GM12878 (cell line): ENCODE measurements at regions not wholly inside any gene's neighbourhood (a gene's known extent, or its start where the extent isn't known, plus 50 kb on each side); places are given as distances from the start of the nearest gene placed in this dataset.

Experiments used
- ATAC-seq: fragments of 200-7000 bp; cut with Tn5 transposase; 3 replicates; pipeline ENCODE4 v1.9.1; 2020; ENCODE audit warnings: mild to moderate bottlenecking, moderate library complexity
- BruUV-seq: library from RNA; stranded (reverse); fragments of 400-500 nt; replicated peaks from 2 replicates; lab custom pipeline; 2021; lab: Mats Ljungman, UMichigan
- CTCF ChIA-PET: fragments of 300-600 bp; sonication (Branson Sonifier 250); formaldehyde crosslinking; extraction: SDS; loops from one replicate; lab custom pipeline; 2021; ENCODE audit warnings: inconsistent platforms; lab: Yijun Ruan, JAX
- POLR2A ChIA-PET: fragments of 350-600 bp; formaldehyde crosslinking; extraction: SDS; loops from one replicate; lab custom pipeline; 2021; ENCODE audit warnings: inconsistent platforms; lab: Charles Lee
- RAD21 ChIA-PET: fragments of 300-600 bp; sonication (Branson Sonifier 250); formaldehyde crosslinking; loops from one replicate; lab custom pipeline; 2023; ENCODE audit warnings: antibody characterized with exemption; ENCODE audit not compliant: unreplicated experiment; lab: Charles Lee
- SMC1A ChIA-PET: fragments of 300-600 bp; sonication (Branson Sonifier 250); formaldehyde crosslinking; loops from one replicate; lab custom pipeline; 2023; ENCODE audit not compliant: unreplicated experiment, uncharacterized antibody; lab: Charles Lee
- DNase-seq: peaks from one replicate; pipeline ENCODE4 v3.0.0-alpha.2; 2011; ENCODE audit warnings: low read depth, low spot score
- FAIRE-seq: peaks from 3 replicates; lab custom pipeline; 2011; peaks lifted over from hg19 to GRCh38; lab: Jason Lieb, UNC
- H2AFZ ChIP-seq: 2 replicates; pipeline ENCODE4 v1.6.0; 2011; ENCODE audit warnings: low read depth, low read length, control low read depth; ENCODE audit not compliant: control insufficient read depth
- H3K27ac ChIP-seq: 2 replicates; pipeline ENCODE4 v1.5.1; 2011; ENCODE audit warnings: control low read depth; ENCODE audit not compliant: control insufficient read depth, insufficient read depth
- H3K27me3 ChIP-seq, 2 experiments: replicated peaks in 1 of 2; 2 replicates each; pipeline versions ENCODE4 v1.6.0 to v1.6.1; 2011; ENCODE audit warnings: low read length in 1 of 2; ENCODE audit not compliant: control insufficient read depth in 2 of 2, insufficient read depth in 2 of 2
- H3K36me3 ChIP-seq, 2 experiments: 2 replicates each; pipeline ENCODE4 v1.5.1; 2011; ENCODE audit warnings: low read length in 1 of 2; ENCODE audit not compliant: control insufficient read depth in 2 of 2, insufficient read depth in 2 of 2
- H3K4me1 ChIP-seq: 2 replicates; pipeline ENCODE4 v1.6.1; 2011; ENCODE audit warnings: mild to moderate bottlenecking, low read length, moderate library complexity, mixed read lengths; ENCODE audit not compliant: control insufficient read depth, insufficient read depth
- H3K4me2 ChIP-seq: 2 replicates; pipeline ENCODE4 v1.6.0; 2011; ENCODE audit warnings: control low read depth; ENCODE audit not compliant: control insufficient read depth, insufficient read depth
- H3K4me3 ChIP-seq: fragments of 200-600 bp; sonication (generic); 2 replicates; pipeline ENCODE4 v1.5.1; 2016
- H3K79me2 ChIP-seq: 2 replicates; pipeline ENCODE4 v1.6.0; 2011; ENCODE audit warnings: low read length; ENCODE audit not compliant: control insufficient read depth, insufficient read depth
- H3K9ac ChIP-seq: 2 replicates; pipeline ENCODE4 v1.8.0; 2011; ENCODE audit warnings: low read length, control low read depth, mixed read lengths; ENCODE audit not compliant: control insufficient read depth, insufficient read depth
- H3K9me3 ChIP-seq: replicated peaks from 3 replicates; pipeline ENCODE4 v1.5.1; 2011; ENCODE audit warnings: mild to moderate bottlenecking, low read length; ENCODE audit not compliant: control insufficient read depth, insufficient read depth
- H4K20me1 ChIP-seq: 2 replicates; pipeline ENCODE4 v1.6.0; 2011; ENCODE audit not compliant: control insufficient read depth, insufficient read depth
- BRCA1 ChIP-seq: IDR thresholded peaks from 2 replicates; pipeline ENCODE4 v1.6.1; 2011; ENCODE audit warnings: low read depth, low read length, improper control_type of control experiment
- EGR1 ChIP-seq, 2 experiments: IDR thresholded peaks; 1 replicate in 1 of 2; 2 replicates in 1 of 2; pipeline ENCODE4 v1.6.1; 2011 to 2012; ENCODE audit warnings: low read depth in 2 of 2, low read length in 2 of 2, borderline replicate concordance in 1 of 2, mild to moderate bottlenecking in 1 of 2, moderate library complexity in 1 of 2
- PAX5 ChIP-seq: IDR thresholded peaks from 2 replicates; pipeline ENCODE4 v1.6.1; 2011; ENCODE audit warnings: low read depth, low read length, borderline replicate concordance
- RB1 ChIP-seq: fragments of 450-650 bp; formaldehyde crosslinking; IDR thresholded peaks from 2 replicates; pipeline ENCODE4 v1.6.1; 2017; ENCODE audit warnings: mild to moderate bottlenecking, borderline replicate concordance
- WGBS: methylation state at CpG from one replicate; pipeline ENCODE4 v1.1.6; 2016; ENCODE audit warnings: low lambda C conversion rate; ENCODE audit not compliant: insufficient replicate concordance, insufficient coverage; ENCODE audit errors: missing lambda C conversion rate; 5-methylcytosine and 5-hydroxymethylcytosine counted together
- in situ Hi-C: fragments of 300-500 bp; cut with MboI; formaldehyde crosslinking; loops from 9 replicates; pipeline ENCODE4 v1.14.3; 2018; ENCODE audit warnings: mixed read lengths
- intact Hi-C: fragments of 100-400 bp; cut with micrococcal nuclease; formaldehyde crosslinking; loops from one replicate; pipeline ENCODE4 v1.14.2; 2022; ENCODE audit not compliant: unreplicated experiment
- TF ChIP-seq, protein P1 (sequence below): fragments of 450-650 bp; IDR thresholded peaks from 2 replicates; pipeline ENCODE4 v1.6.1; 2017; ENCODE audit warnings: low read depth, mild to moderate bottlenecking, moderate library complexity
- TF ChIP-seq, protein P2 (sequence below): IDR thresholded peaks from 2 replicates; pipeline ENCODE4 v1.6.1; 2011; ENCODE audit warnings: borderline replicate concordance, low read depth, mild to moderate bottlenecking, moderate library complexity, mixed read lengths, low read length; ENCODE audit not compliant: insufficient read depth; ENCODE audit errors: extremely low read length

DNA sequence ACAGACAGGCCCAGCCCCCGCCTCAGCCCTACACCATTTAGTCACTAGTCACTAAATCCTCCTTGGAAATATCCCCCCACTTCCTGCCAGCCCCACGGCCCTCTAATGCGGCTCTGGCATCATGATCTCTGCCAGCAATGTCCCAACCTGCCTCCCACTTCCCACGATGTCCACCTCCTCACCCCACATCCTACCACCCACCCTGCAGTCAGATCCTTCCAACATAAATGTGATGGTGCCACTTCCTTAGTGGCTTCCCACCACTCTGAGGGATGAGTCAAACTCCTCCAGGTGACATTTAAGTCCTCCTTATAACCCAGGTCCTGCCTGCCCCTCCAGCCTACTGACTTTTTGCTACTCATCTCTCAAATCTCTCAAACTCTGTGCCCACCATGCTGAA, 167.5 kb downstream of the SHQ1 start:
- Histone ChIP-seq H3K79me2 (no peaks in the 10 kb centered on the region), H3K9me3 (no peaks in the 10 kb centered on the region), H3K36me3 (no peaks in the 10 kb centered on the region), H3K9ac (no peak overlapping the region), H4K20me1 (no peaks in the 10 kb centered on the region), H3K4me2 (no peak overlapping the region), H2AFZ (no peak overlapping the region), H3K27ac (no peak overlapping the region), H3K4me1 (peaks cover 39% of the 10 kb centered on the region), H3K27me3 (no peaks in the 10 kb centered on the region), H3K4me3 (no peak overlapping the region)
- ATAC-seq: no peak
- CTCF ChIA-PET: no interaction called here
- BruUV-seq: no TSS peak
- FAIRE-seq: no peak
- 65% methylated on average over 4 of the region's 4 CpGs for WGBS
- no peak for DNase-seq
- RAD21 ChIA-PET: interaction anchor here (0.6 kb wide), 1 partner anchor 627 kb away, joined by 3 read pairs; no protein-coding TSS in a partner anchor
- intact Hi-C loops: loop anchor here (5.0 to 10.0 kb wide), 3 partner anchors 142 to 596 kb away; no protein-coding TSS in a partner anchor
- SMC1A ChIA-PET: no interaction called here
- TF ChIP-seq EGR1 (IDR thresholded peaks at IDR 0.05; ENCODE audit: borderline replicate concordance in 1 of 2, low read depth in 2 of 2, low read length in 2 of 2): no peak
- TF ChIP-seq, protein P1, sequence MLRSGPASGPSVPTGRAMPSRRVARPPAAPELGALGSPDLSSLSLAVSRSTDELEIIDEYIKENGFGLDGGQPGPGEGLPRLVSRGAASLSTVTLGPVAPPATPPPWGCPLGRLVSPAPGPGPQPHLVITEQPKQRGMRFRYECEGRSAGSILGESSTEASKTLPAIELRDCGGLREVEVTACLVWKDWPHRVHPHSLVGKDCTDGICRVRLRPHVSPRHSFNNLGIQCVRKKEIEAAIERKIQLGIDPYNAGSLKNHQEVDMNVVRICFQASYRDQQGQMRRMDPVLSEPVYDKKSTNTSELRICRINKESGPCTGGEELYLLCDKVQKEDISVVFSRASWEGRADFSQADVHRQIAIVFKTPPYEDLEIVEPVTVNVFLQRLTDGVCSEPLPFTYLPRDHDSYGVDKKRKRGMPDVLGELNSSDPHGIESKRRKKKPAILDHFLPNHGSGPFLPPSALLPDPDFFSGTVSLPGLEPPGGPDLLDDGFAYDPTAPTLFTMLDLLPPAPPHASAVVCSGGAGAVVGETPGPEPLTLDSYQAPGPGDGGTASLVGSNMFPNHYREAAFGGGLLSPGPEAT: no peak
- TF ChIP-seq PAX5: no peak
- no peak for TF ChIP-seq RB1
- TF ChIP-seq, protein P2, sequence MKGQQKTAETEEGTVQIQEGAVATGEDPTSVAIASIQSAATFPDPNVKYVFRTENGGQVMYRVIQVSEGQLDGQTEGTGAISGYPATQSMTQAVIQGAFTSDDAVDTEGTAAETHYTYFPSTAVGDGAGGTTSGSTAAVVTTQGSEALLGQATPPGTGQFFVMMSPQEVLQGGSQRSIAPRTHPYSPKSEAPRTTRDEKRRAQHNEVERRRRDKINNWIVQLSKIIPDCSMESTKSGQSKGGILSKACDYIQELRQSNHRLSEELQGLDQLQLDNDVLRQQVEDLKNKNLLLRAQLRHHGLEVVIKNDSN: no peak
- no peak for TF ChIP-seq BRCA1
- in situ Hi-C loops: no loop called here
- POLR2A ChIA-PET: no interaction called here
